HG03432 (cell line): ENCODE measurements at regions not wholly inside any gene's neighbourhood (a gene's known extent, or its start where the extent isn't known, plus 50 kb on each side); places are given as distances from the start of the nearest gene placed in this dataset.

Experiments used
- ATAC-seq: cut with Tn5 transposase; IDR thresholded peaks from one replicate; pipeline ENCODE4 v1.9.1; 2021; ENCODE audit warnings: mild to moderate bottlenecking, moderate library complexity; ENCODE audit not compliant: unreplicated experiment

DNA sequence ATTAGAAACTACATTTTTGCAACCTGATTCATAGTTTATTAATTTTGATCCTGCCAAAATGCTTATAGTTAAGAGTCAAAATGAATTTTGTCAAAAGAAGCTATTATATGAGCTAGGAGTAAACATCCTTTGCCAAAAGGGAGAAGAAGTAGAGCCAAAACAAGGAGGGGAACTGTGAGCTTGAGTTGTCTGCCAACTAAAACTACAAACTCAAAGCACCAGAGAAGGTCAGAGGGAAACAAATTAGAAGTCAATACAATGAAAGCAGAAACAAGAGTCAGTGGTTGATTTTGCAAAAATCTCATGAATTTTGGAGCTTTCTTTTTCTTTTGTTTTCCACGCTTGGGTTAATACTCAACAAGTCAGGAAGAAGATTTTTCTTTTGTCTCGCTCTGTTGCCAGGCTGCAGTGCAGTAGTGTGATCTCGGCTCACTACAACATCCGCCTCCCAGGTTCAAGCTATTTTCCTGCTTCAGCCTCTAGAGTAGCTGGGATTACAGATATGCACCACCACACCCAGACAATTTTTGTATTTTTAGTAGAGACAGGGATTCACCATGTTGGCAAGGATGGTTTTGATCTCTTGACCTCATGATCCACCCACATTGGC, 508.5 kb downstream of the RIT2 start:
- no peak for ATAC-seq

DNA sequence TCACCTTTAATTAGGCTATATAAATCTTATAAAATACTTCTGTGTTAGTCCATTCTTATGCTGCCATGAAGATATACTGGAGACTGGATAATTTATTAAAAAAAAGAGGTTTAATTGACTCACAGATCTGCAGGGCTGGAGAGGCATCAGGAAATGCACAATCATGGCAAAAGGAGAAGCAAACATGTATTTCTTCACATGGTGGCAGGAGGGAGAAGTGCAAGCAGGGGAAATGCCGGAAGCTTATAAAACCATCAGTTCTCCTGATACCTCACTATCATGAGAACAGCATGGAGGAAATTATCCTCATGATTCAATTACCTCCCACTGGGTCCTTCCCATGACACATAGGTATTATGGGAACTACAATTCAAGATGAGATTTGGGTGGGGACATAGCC, 504.4 kb downstream of the RIT2 start:
- ATAC-seq, result no peak

DNA sequence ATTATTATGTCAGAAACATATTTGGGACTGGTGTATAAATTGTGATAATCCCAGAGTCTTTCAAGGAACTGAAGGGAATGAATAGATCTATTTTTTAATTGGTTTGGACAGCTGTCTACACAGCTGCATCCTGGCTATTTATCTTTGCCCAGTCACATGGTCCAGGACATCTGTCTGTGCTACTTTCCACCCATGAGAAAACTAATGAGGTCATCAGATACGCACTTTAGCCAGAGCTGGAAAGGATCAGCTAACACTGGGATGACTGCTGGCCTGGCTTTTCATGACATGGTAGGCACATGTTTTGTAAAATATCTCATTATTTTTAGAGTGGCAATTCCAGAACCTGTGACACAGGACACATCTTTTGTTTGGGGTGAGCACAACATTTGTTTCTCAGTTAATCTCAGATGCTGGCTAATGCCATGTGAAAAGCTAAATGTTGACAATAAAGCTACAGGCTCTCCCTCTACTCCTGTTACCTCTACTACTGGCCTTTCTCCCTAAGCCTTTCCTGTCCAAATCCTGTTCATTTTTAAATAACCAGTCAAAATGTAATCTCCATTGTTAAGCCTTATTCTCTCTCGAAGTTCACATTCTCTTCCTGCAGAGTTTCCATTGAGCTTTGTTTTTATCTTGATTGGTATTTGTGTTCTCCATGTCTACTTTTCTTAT, 500.7 kb downstream of the RIT2 start:
- no peak for ATAC-seq

DNA sequence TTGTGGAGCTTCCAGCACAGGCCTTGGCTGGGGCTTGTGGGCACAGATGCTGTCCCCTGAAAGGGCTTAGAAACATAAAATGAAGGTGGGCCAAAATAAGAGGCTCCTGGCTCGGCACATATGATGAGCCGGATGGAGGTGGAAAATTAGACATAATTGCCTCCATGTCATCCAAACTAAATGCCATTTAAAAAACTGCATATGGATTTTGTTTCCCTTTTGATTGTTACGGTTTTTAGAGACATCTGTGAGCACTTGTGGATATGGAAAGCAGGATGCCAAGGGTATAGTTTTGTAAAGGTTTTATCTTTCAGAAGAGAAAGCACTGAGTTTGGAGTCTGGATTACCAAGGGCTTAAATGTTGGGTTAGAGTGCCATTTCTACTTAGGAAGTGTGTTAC, 498.3 kb downstream of the RIT2 start:
- ATAC-seq, result no peak

DNA sequence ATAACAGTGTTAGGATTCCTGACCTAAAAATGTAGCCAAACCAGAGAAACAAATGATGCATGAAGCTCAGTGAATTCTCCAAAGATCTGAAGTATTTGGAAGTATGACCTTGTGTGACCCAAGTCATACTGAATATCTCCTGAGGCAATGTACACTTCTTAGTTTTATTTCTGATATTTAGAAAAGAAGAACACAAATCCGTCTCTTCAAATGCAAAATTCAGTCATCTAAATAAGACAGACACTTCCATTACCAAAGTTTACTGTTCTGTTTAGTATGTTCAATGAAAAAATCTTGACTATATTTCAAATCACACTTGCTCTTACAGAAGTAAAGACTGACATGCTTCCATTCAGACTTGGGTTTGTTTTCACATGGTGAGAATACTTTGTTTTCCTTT, 495.7 kb downstream of the RIT2 start:
- ATAC-seq, result no peak

DNA sequence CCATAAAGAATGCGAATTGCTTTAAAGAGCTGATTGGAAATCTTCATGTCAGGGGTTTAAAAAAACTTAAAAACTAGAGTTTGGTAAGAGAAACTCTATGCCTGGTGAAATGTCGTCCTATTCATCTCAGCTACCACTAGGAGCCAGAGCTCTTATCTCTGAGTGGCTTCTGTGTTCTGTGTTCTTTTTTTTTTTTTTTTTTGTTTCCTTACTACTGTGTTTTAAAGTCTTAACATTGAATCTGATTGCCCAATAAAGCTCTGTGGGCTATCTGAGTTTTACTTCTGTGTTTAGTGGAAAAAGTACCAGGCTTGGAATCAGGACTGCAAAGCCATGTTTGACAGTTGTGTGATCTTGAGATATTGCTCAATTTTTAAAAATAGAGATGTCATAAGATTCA, 494.8 kb downstream of the RIT2 start:
- no peak for ATAC-seq

DNA sequence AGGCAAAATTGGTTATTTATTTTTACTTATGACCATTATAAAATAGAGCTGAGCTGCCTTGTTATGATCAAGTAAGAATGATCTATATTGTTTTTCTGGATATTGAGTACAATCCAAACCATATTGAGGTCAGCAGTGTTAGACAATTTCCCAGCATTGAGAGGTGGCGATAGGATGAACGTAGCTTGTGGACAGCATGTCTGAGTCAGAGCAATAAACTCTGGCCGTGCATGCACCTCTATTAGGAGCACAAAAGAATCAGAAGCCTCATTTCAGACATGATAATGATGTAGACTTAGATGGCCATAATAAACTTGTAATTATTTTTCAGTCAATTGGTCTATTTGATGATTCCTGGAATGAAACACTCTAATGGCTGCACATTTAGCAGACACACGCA, 491.6 kb downstream of the RIT2 start:
- ATAC-seq, result no peak

DNA sequence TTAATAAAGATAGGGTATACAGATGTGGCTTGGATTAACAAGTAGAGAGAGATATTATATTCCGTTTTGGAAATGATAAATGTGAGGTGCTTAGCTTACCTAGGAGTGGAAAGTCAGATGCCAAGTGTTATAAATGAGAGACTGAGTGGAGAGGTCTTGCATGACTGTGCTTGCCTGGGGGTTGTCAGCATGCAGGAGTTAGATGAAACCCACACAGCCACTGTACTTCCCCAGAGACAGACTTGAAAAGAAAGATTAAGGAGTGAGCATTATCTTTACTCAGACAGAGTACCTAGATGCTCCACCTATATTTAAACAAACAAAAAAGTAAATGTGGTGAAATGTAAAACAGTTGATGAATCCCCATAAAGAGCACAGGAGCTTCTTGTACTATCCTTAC, 482.7 kb downstream of the RIT2 start:
- no peak for ATAC-seq

DNA sequence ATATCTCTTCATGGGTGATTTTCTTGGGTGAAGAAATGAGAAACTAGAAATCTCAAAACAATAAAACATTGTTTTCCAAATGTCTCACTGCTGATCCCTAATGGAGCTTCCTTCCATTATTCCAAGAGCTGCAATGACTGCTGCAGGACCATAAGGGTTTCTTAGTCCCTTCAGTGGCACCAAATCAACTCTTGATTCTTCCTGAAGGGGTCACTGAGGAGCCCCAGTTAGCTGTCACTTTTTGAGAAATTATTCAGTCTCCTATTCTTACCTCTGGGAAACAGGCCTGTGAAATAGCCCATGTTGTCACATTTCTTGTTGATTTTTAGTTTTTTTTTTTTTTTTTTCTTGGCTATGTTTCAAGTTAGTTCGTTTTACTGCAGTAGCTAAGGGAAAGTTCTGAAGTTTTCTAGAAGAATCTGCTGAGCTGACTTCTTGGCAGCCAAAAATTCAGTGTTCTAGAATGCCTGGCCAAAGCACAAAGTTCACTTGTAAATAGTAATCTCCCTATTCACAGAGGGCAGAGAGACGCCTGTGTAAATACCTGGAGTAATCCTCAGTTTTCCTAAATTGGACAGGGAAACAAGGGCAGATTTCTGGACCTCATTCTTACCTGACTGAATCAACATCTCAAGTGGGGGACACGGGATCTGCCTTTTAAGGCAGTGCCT, 480.0 kb downstream of the RIT2 start:
- no peak for ATAC-seq

DNA sequence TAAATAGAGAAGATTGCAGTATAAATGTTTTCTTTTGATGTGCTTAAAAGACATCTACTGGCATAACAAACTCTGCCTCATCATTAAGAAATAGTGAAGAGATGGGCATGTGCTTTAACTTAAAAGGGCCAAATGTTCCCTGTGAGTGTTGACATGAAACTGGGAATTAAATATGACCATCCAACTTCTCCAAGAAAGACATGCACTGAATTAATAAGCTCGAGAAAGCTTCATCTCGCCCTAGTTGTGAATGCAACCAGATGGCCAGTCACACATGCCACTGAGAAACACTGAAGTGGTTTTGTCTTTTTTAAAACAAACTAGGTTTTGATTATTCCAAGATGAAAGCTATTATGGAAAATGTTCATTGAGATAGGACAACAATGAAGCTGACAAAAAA, 479.2 kb downstream of the RIT2 start:
- no peak for ATAC-seq

DNA sequence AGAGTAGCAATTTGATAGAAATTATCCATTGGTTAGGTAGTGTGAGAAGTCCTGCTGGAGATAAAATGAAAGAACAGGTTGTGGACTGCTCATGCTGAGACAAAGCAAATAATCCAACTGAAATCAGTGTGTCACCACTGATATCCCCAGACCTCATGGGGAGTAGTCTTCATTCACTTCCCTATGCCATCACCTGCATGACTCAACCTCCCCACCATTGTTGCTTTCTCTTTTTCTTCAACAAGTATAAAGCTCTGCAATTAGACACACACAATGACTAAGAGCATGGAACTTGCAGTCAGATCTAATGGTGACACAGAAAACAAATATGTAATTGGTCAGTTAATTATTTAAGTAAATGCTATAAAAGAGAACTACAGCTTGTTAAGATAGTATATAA, 475.3 kb downstream of the RIT2 start:
- ATAC-seq, result no peak

DNA sequence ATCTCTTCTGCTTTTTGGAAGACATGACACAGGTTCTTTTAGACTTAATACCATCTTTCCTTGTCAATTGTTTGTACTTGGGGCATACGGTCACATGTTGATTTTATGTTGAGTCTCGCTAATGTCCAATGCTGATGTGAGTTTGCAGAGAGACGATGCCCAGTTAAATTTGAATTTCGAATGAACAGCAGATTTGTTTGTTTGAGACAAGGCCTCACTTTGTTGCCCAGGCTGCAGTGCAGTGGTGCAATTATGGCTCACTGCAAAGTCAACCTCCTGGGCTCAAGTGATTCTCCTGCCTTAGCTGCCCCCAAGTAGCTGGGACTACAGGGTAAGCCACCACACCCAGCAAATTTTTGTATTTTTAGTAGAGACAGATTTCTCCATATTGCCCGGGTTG, 473.5 kb downstream of the RIT2 start:
- no peak for ATAC-seq

DNA sequence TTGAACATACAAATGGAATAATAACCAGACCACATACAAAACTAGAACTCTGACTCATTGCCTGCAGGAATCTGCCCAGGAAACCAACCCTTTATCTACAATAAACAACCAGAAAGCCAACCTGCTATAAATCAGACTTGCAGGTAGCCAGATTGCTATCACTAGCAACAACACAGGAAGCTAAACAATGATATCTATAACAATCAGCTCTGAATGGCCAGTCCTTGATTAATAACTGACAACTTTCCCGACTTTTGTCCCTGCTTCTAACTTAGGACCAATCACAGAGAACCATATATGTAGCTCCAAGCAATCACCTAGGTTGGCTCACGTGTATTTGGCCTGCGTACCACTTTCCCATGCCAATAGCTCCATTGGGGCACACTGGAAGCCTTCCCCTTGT, 470.8 kb downstream of the RIT2 start:
- ATAC-seq, result no peak

DNA sequence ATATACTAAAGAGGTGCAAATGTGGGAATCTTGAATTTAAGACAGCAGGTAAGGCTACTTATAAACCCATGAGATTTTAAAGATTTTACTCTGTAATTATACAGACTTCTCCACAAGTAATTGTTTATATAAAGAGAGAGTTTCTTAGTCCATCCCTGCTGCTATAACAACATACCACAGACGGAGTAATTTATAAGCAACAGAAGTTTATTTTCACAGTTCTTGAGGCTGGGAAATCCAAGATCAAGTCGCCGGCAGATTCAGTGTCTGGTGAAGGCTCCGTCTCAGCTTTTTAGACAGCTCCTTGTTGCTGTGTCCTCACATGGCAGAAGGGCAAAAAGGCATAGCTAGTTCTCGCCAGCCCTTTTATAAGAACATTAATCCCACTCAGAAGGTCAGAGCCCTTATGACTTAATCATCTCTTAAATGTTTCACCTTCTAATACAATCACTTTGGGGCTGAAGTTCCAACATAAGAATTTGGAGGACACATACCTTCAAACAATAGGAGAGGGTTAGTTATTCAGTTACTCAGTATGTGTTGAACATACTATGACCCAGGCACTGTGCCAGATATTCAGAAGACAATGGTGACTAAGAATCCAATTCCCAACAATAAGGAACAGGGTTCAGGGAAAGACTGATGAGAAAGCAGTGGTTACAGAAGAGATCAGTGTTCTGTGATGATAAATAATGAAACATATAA, 466.0 kb downstream of the RIT2 start:
- no peak for ATAC-seq

DNA sequence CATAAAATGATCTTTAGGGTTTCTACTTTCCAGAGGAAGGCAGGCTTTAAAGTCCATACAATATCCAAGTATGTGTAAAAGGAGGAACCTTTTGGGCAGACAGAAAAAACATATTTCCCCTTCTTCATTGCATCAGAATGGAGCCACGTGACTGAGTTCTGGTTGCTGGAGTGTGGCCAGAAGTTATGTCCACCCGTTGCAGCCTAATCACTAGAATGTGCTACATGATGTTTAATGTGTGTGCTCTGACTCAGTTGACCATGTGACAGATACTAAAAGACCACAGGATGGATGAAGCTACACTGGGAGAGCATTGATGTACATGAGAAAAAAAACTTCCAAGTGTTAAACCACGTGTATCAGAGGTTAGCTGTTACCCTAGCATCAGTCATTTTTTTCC, 460.9 kb downstream of the RIT2 start:
- no peak for ATAC-seq

DNA sequence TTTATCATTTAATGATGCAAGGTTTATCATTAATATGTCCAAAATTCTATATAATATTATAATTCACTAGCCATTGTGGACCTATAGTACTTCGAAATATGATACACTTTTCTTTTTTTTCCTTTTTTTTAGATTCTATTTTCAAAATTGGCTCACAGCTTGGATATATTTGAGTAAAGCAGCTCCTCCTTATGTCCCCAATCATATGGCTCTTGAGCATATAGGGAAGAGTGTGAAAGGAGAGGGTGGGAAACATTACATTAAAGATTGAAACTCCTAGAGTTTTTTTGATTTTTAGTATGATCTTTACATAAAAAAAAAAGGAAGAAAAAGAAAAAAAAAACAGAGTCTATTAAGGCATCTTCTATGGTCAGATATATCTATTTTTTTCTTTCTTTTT, 457.9 kb downstream of the RIT2 start:
- no peak for ATAC-seq

DNA sequence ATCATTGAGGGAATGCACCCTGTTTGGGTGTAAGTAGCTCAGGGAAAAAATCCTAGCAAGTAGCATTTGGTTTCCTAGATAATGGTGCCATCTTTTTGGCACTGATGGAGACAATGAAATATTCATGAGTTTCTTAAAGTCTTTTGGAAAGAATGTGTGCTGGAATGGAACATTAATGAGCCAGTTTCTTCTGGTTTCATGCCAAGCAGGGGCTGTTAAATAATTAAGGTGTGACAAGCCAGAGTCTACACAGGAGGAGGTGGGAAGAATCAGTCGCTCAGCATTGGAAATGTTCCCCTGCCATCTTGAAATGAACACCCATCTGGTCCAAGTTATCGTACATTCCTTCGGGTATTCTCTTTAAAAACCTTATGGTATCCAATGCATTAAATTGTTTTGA, 457.3 kb downstream of the RIT2 start:
- ATAC-seq, result no peak

DNA sequence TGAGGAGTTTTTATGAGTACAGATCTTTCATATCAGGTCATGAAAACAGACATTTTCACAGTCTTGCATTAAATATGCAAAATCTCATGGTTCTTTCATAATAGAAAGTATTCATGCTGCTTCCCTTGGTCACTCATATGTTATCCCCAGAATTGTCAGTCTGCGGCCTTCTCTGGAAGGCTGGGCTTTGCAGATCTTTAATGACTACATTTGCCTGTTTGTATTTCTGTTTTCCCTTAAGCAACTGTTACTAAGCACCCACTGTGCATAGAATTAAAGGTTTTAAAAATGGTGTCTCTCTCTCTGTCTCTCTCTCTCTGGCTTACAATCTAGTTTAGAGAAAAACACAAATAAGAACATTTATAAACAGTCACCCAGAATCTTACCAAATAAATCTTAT, 456.3 kb downstream of the RIT2 start:
- ATAC-seq, result no peak

DNA sequence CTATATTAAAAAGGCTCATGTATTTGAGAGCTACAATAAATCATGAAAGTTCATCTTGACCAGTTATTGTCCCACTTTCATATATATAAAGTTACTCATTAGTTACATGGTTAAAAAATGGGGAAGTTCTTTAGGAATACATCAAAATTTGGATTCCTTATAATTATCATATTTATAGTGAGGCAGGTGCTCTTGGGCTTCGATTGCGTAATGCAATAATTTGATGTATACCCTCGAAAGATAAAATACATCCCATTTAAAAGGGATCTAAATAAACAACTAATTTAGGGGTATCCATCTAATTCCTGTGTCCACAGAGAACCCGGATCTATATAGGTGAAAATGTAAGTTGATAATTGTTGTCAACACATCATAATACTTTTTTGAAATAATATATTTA, 444.6 kb downstream of the RIT2 start:
- no peak for ATAC-seq

DNA sequence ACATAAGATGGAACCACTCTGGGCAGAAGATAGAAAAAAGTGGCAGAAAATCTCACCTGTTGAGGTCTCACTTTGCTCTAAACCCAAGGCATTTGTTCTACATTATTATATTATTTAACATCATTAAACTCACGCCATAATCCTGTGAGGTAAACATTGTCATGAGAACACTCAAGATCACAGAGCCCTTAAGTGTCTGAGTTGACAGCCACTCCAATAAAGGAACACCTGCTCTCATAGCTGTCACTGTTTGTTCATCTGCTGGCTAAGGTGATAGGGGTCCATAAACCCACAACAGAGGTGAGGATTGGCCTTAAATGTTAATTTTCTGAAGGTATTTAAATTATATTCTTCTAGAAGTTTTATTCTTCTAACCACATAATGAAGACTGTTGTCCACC, 439.7 kb downstream of the RIT2 start:
- ATAC-seq, result no peak

DNA sequence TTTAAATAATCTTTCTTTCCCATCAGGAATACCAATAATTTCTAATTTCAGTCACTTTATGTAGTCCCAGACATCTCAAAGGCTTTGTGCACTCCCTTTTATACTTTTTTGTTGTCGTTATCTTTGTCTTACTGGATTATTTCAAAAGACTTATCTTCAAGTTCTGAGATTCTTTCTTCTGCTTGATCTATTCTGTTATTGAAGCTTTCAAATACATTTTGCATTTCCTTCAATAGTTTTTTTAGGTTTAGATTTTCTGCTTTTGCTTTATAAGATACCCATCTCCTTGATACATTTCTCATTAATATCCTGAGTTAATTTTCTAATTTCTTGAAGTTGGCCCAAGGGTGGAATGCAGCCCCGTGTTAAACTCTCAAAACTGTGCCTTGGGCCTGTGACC, 432.4 kb downstream of the RIT2 start:
- ATAC-seq, result no peak

DNA sequence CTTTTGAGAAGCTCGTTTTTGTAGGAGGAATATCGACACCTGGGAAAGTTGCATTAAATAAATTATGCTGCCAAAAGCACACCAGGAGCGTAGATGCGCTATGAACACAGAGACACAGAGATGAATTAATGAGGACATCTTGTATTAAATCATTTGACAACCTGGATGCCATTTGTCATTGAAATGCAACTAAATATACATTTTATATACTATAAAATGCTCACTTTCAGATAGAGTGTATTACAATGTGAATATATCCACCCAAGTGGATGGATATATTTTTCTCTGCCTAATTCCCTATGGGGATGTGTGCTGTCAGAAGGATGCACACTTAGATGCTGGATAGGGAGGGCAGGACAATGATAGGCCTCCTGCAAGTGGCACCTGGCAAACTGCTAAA, 426.2 kb downstream of the RIT2 start:
- no peak for ATAC-seq
